Nucleus accumbens (tissue), 56 donors: ENCODE measurements at regions not wholly inside any gene's neighbourhood (a gene's known extent, or its start where the extent isn't known, plus 50 kb on each side); places are given as distances from the start of the nearest gene placed in this dataset.
"Not testable (repeated sequence)": the region's sequence is repeated elsewhere in the genome, so short reads cannot be mapped to it uniquely, and the experiment has no call there.

ENCODE experiments used
- DNase-seq, 56 donors: peaks; one replicate each; lab custom pipeline; 2025; lab: John Stamatoyannopoulos, UW

DNA sequence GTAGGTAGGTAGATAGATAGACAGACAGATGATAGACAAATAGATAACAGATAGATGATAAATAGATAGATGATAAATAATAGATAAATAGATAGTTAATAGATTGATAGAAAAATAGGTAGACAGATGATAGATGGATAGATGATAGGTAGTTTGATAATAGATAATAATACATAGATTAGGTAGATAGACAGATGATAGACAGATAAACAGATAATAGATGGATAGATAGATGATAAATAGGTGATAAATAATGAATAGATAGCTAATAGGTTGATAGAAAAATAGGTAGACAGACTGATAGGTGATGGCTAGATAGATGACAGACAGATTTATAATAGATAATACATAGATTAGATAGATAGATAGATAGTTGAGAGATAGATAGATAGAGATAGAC lies 350.5 kb upstream of the DPP6 start:
- DNase-seq: no peak

DNA sequence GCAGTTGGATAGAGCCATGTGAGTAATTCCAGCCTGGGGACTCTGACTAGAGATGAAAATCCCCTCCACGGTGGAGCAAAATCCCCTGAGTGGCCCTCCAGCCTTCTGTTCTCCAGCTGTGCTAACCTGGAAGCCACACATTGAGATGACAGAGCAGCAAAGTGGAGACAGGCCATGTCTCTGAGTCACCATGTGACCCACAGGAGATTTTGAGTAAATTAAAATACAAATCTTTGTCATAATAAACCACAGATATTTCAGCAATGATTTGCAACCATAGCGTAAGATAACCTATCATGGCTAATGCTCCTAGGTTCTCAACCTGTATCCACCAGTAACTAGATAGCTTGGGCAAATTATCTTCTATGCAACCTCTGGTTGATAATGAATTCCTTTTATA lies 328.3 kb upstream of the DPP6 start:
- DNase-seq: not testable (repeated sequence)

DNA sequence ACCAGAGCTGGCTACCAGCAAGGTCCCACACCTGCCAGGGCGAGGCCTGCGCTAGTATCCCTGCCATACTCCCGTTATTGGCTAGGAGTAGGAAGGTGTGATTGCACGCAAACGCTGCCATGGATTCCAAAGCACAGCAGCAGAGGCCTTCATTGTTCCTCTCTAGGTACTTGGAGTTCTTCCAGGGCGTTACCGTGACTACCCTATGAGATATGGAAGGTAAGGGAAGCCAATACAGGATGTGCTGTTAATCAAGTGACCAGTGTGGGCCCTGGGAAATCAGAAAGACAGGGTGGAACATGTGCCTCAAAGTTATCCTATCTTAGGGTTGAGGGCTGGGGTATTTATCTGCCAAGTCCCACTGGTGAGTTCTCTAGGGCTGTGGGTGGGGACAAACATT lies 320.7 kb upstream of the DPP6 start:
- DNase-seq: not testable (repeated sequence)

DNA sequence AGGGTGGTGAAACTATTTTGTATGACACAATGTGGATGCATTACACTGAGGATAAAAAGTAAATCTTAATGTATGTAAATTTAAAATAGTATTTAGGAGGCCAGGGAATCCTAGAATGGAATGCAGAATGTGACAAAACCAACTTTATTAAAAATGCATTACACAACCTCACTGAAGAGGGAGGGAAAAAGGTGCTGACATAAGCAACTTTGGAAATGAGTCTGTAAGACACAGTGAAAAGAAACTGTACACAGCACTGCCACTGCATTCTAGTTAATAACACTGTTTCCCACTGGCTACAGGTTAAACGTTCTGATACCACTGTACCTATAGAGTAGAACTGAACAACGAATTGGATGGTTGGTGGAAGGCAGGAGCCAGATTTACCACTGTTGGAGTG lies 308.8 kb upstream of the DPP6 start:
- not testable (repeated sequence) for DNase-seq

DNA sequence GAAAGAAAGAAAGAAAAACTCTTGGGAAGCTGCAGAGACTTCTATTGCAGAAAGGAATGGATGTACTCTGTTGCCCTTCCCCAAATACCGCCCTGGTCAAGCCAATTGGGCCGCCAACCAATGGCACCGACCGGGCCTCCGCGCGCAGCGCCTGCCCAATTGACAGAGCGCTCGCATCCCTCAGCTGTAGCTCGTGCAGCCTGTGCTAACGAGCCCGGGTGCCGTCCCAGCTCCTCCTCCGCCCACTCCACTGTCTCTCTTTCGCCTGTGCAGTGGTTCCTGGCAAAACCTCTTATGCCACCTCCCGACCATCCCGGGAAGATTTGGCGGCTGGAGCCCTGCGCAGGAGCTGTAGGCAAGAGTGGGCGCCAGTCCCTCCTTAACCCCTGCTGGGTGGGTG lies 304.2 kb upstream of the DPP6 start:
- peak in 12 of 56 donors; percentile 0 to 50 (median 13) for DNase-seq

DNA sequence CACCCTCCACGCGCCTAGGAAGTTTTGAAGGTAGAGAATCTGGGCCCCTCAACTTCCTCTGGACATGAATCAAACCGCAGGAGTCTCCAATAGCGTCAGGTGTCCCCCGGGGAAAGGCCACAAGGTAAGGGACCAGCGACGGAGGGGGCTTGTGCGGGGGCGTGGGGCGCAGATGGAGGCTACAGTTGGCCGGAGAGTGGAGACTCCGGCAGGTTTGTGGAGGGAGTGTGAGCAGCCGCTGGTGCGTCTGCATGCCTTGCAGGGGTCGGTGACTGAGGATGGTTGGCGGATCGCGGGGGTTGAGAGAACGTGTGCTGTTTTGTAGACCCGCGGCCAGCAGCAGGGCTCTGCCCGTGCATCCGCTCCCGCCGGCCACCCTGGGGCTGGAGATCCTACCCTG lies 303.3 kb upstream of the DPP6 start:
- not testable (repeated sequence) for DNase-seq

DNA sequence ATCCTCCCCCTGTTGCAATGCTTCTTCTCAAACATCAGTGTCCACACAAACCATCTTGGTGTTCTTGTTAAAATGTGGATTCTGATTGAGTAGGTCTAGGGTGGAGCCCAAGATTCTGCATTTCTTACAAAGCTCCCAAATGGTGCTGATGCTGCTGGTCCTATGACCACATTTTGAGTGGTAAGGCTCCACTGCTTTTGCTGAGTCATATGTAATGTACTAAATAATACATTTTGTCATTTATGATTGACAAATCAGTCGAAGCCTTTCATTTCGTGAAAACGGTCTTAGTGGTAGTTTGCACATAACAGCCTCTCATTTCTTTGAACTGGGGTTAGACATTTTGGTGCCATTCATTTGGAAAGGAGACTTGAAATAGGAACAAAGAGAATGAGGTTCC lies 286.3 kb upstream of the DPP6 start:
- not testable (repeated sequence) for DNase-seq

DNA sequence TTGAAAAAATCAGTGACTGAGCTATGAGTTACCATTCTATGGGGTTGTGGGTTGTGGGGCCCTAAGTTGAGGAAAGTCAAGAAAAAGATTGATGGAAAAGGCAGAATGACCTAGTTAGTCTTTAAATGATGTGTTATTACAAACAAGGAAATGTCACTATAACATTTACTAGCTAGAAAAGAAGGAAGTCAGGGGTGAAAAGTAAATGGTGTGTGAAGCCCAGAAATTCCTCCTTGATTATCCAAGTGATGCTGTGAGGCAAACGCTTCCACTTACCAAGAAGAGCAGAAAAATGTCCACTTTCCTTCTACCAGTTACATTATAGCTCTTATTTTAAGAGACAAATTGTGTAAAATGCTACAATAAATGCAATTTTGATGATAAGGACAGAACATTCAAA lies 285.3 kb upstream of the DPP6 start:
- DNase-seq: not testable (repeated sequence)

DNA sequence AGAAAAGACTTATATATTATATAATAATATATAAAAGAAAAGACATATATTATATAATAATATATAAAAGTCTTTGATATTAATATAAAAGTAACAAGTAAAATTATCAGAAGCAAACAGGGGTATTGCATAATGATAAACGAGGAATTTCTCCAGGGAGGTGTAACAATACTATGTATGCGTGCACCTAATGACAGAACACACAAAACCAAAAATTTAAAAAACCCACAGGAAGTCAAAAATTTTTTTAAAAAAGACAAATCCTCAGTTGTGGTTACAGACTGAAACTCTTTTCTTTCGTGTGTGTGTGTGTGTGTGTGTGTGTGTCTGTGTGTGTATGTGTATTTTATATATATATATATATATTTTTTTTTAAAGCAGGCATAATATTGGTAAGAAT lies 279.2 kb upstream of the DPP6 start:
- no peak for DNase-seq

DNA sequence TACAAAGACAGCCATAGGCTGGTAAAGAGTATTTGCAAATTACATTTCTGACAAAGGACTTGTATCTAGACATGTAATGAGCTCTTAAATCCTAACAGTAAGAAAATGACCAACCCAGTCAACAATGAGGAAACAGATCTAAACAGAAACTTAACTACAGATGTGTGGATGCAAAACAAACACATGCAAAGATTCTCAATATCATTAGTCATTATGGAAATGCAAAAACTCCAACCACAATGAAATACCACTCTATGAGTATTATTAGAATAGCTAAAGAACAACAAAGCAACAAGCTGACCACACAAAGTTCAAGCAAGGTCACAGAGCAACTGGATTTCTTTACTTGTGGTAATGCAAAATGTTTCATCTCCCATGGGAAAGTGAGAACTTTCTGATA lies 275.3 kb upstream of the DPP6 start:
- DNase-seq: not testable (repeated sequence)

DNA sequence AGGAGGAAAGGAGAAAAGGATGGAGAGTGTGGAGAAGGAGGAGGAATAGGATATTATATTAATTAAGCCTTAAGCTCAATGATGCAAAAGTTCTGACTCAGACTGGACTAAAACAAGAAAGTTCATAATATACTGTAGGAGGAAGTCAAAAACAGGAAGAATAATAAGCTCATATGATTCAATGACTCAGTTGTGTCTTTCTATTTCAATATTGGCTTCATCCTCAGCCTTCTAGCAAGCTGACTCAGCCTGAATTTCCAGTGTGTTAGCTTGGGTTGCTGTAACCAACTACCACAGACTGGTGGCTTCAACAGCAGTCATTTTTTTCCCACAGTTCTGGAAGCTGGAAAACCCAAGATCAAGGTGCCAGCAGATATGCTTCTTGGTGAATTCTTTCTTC lies 254.8 kb upstream of the DPP6 start:
- DNase-seq: not testable (repeated sequence)

DNA sequence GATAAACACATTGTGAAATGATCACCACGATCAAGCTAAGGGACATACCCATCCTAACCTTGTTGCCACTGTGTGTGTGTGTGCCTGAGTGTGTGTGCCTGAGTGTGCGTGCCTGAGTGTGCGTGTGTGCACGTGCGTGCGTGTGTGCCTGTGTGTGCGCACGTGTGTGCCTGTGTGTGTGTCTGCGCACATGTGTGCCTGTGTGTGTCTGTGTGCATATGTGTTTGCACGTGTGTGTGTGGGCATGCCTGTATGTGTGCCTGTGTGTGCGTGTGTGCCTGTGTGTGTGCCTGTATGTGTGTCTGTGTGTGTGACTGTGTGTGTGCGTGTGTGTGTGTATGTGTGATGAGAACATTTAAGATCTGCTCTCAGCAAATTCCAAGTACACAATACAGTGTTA lies 244.1 kb upstream of the DPP6 start:
- no peak for DNase-seq

DNA sequence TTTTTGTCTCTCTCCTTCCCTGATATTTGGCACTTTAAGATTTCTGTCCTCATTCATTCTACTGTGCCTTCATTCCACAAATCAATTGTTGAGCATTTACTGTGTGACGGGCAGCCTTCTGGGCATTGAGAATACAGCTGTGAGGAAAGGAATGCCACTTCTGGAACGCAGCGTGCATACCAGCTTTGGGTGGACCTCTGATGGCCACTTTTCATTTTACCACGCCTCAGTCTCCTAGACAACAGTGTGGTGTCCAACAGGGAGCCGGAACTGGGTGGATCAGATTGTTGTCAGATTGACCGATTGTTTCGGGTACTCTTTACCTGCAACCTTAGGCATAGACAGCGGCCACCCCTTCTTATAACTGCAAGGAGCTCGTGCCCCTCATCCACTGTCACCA lies 222.7 kb upstream of the DPP6 start:
- no peak for DNase-seq

DNA sequence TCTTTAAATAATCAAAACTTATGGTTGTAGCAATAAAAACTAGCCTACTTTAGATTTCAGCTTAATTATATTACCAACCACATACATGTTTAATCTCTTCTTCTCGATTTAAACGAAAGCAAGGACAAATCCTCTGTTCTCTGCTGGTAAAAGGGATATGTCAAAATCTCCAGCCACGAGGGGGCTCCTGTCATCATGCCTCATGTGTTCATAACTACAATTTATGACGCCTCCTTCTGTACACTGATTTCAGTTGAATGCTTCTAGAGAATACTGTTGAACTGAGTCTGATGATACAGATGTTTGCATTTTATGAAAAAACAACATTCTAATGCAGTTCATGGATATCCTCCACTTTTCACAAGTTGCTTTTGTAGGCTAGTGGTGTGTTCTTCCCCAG lies 220.0 kb upstream of the DPP6 start:
- no peak for DNase-seq

DNA sequence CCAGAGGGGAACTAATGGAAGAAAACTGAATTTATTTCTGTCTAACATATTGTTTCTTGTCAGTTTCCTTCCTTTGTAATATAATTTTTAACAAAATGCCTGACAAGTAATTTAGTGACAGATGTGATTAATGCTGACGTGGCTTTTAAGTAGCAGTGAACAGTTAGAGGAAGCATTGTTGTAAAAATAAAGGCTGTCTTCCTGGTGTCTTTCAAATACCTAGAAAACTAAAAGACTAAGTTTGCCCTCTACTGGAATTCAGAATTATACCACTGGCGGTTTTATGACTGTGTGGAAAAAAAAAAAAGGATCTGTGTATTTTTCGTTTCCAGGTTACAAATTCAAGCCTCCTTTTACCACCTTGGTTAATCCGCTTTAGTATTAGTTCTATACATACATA lies 217.1 kb upstream of the DPP6 start:
- DNase-seq: no peak

DNA sequence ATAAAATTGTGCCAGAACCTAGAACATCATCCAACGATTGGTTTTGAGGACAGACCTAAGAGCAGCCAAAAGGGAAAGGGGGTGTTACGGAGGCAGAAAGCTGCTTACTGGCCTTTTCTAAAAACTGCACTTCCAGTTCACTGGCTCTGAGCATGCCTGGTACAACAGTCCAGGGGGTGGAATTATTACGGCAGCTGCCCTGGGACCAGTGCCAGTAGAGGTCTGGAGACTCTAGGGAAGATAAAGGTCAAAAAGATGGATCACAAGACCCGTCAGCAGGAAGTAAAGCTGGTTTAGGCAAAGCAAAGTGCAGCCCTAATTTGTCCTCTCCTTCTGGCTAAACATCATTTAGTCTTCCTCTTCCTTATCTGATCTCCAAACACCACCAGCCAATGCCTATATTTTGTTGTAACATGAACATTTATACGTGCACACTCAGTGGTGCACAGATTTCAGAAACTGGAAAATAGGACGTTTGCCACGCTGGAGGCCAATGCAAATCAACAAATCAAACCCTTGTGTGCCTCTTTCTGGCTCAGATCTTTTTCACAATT lies 216.4 kb upstream of the DPP6 start:
- peak in 1 of 56 donors; percentile 11 for DNase-seq

DNA sequence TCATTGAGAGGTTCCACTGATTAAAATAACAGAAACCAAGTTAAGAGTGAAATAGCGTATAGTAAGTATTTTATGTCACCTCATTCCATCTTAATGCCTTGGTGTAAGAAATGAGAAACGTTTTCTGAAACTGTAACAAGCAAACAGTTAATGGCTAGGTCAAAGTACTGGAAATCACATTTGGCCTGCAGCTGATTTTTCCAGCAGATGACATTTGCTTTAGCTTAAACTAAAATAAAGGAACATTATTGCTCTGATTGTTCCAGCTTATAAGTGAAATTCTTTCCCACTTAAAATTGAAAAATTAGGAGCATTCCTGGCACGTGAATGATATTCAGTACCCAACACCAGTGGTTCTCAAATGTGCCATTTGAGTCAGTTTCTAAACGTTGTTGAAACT lies 213.6 kb upstream of the DPP6 start:
- DNase-seq: no peak

DNA sequence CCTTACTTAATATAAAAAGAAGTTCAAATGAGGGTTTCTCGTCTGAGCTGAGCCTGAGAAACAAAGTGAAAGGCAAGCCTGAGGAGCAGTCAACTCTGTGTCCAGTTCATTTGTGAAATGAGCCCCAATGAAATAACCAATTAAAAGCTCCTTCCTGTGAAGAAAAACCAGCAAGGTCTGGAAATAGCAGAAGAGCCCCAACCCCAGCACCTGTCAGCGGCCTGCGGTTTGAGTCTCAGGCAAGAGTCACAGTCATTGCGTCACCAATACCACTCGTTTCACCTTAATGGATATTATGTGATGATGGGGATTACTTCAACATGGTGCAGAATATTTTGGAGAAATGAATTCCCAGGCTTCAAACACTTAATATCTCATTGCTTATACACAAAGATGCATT lies 211.3 kb upstream of the DPP6 start:
- no peak for DNase-seq

DNA sequence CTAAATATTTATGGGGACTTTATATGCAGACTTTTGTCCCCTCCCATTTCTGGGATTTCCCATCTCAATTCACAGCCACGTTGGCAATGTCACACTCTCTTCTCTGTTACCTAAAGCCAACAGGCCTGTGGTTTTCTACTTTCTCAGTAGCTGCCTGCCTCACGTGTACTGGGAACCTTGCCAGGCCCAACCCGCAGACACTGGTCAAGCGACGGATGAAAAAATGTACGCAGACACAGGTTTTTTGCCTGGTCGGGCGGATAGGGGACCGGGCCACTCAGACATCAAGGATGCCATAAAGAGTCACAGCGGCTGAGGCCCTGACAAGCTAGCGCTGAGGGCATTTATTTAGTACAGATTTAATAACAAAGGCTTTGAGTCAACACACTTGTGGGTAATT lies 204.4 kb upstream of the DPP6 start:
- DNase-seq: no peak

DNA sequence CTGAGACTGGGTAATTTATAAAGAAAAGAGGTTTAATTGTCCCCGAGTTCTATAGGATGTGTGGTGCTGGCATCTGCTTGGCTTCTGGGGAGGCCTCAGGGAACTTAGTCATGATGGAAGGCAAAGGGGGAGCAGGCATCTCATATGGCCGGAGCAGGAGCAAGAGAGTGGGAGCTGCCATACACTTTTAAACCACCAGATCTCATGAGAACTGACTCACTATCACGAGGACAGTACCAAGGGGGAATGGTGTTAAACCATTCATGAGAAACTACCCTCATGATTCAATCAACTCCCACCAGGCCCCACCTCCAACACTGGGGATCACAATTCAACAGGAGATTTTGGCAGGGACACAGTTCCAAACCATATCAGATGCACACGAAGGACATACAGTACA lies 199.9 kb upstream of the DPP6 start:
- DNase-seq: no peak

DNA sequence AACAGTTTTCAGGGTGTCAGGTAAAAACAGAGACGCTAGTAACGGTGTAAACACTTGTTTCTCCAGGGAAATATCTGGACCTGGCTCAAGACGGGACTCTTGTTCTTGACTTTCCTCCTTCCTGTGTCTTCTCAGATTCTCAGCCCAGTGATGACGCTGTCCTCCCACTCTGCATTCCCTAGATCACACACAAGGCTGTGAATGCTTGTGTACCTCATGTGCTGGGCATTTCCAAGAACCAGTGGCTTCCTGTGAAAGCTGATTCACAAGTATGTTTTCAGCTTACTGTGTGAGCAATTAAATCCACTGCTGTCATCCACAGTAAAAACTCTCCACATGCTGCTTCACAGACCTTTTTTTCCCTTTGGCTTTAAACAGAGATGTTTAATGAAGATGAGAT lies 193.8 kb upstream of the DPP6 start:
- DNase-seq: no peak

DNA sequence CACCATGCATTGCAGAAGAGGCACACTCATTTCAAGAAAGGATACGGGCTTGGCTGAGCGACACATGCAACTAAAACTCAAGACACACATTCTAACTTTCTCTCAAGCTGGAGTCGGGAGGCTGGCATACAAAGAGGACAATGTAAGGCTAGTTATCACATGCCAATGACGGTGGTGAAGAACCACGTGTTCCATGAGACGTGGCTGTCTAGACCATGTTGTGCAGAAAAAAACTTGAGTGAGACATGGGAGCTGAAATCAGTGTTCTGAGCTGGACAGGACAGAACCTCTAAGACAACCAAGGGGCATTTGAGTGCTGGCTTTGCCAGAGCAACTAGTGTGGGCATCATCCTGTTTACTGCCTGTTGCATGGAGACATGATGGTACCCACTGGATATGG lies 193.0 kb upstream of the DPP6 start:
- DNase-seq: no peak
